NB4 (cell line): ENCODE measurements at regions not wholly inside any gene's neighbourhood (a gene's known extent, or its start where the extent isn't known, plus 50 kb on each side); places are given as distances from the start of the nearest gene placed in this dataset.

ENCODE experiments used
- DNase-seq: peaks from one replicate; pipeline ENCODE4 v3.0.0; 2010; ENCODE audit warnings: low read depth
- H3K4me3 ChIP-seq: one replicate; pipeline ENCODE4 v1.5.1; 2011; ENCODE audit warnings: mild to moderate bottlenecking, low read depth, low read length, moderate library complexity
- CTCF ChIP-seq: IDR thresholded peaks from one replicate; pipeline ENCODE4 v1.5.1; 2012; ENCODE audit warnings: low read depth, low read length
- MAX ChIP-seq: IDR thresholded peaks from 2 replicates; pipeline ENCODE4 v1.6.1; 2011; ENCODE audit warnings: low read depth, low read length
- MYC ChIP-seq: IDR thresholded peaks from 2 replicates; pipeline ENCODE4 v1.6.1; 2011; ENCODE audit warnings: low read depth, low read length
- POLR2A ChIP-seq: IDR thresholded peaks from 2 replicates; pipeline ENCODE4 v1.6.1; 2011; ENCODE audit warnings: mild to moderate bottlenecking; ENCODE audit not compliant: insufficient read length; ENCODE audit errors: extremely low read depth

GRCh38 chr10:128518000-128518399 is 391.8 kb upstream of the MKI67 start:
- TF ChIP-seq CTCF (no peak), MAX (no peak), POLR2A (no peak), MYC (no peak)
- no peak overlapping the region for H3K4me3 ChIP-seq
- no peak for DNase-seq

- no peak for DNase-seq
- H3K4me3 ChIP-seq, result no peak overlapping the region
- TF ChIP-seq POLR2A (no peak), CTCF (no peak), MAX (no peak), MYC (no peak)
Observed at GRCh38 chr10:128519581-128519980, 393.4 kb upstream of the MKI67 start.

- TF ChIP-seq CTCF (no peak), POLR2A (no peak), MYC (no peak), MAX (no peak)
- no peak for DNase-seq
- H3K4me3 ChIP-seq, result no peak overlapping the region
Observed at GRCh38 chr10:128520211-128520815, 394.1 kb upstream of the MKI67 start.

GRCh38 chr10:128522551-128523308 is 396.5 kb upstream of the MKI67 start:
- no peak for TF ChIP-seq MAX
- no peak for TF ChIP-seq POLR2A
- TF ChIP-seq MYC, result no peak
- no peak for TF ChIP-seq CTCF
- H3K4me3 ChIP-seq, result no peak overlapping the region
- DNase-seq, result peak; percentile 68

- no peak for TF ChIP-seq CTCF
- TF ChIP-seq MAX, result no peak
- TF ChIP-seq MYC, result no peak
- no peak for TF ChIP-seq POLR2A
Observed at GRCh38 chr10:128525444-128525843, 399.2 kb upstream of the MKI67 start.

More at GRCh38 chr10:128525444-128525843, 399.2 kb upstream of the MKI67 start:
- no peak overlapping the region for H3K4me3 ChIP-seq
- DNase-seq, result no peak
